Colonic mucosa (tissue), 4 donors: ENCODE measurements at regions not wholly inside any gene's neighbourhood (a gene's known extent, or its start where the extent isn't known, plus 50 kb on each side); places are given as distances from the start of the nearest gene placed in this dataset.

ENCODE experiments used
- DNase-seq: peaks from one replicate; pipeline ENCODE4 v3.0.0-alpha.2; 2020
- H3K27ac ChIP-seq: fragments of 200-600 bp; one replicate; pipeline ENCODE4 v1.8.0; 2021
- H3K27me3 ChIP-seq: fragments of 200-600 bp; one replicate; pipeline ENCODE4 v1.8.0; 2021
- H3K36me3 ChIP-seq: fragments of 200-600 bp; one replicate; pipeline ENCODE4 v1.8.0; 2021
- H3K4me1 ChIP-seq: fragments of 200-600 bp; one replicate; pipeline ENCODE4 v1.8.0; 2021; ENCODE audit warnings: mild to moderate bottlenecking
- H3K4me3 ChIP-seq: fragments of 200-600 bp; one replicate; pipeline ENCODE4 v1.8.0; 2021
- H3K9ac ChIP-seq, 2 donors: one replicate each; pipeline ENCODE4 v1.7.0; 2013; ENCODE audit warnings: control low read depth in 2 of 2, low read depth in 2 of 2, low read length in 2 of 2
- H3K9me3 ChIP-seq: fragments of 200-600 bp; one replicate; pipeline ENCODE4 v1.8.0; 2021
- CTCF ChIP-seq: fragments of 200-600 bp; IDR thresholded peaks from one replicate; pipeline ENCODE4 v1.8.0; 2022; ENCODE audit warnings: antibody characterized with exemption, mild to moderate bottlenecking
- intact Hi-C: fragments of 100-400 bp; cut with DNase I; formaldehyde crosslinking; loops from one replicate; pipeline ENCODE4 v1.14.1; 2022
- donor health status: healthy.
- donor health status: DM: no; HTN: no; CAD: no.
- donor health status: DM: no; HTN: no; CAD: no.

- DNase-seq = no peak
- intact Hi-C loops = no loop called here
- no peak for TF ChIP-seq CTCF
- Histone ChIP-seq H3K4me3 (no peak overlapping the region), H3K27me3 (no peaks in the 10 kb centered on the region), H3K9ac (no peak overlapping the region), H3K4me1 (no peaks in the 10 kb centered on the region), H3K9me3 (no peaks in the 10 kb centered on the region), H3K27ac (no peak overlapping the region), H3K36me3 (no peaks in the 10 kb centered on the region)
These were observed 769.0 kb upstream of the COBL start for GRCh38 chr7:52085610-52086009.

GRCh38 chr7:52080493-52080892 lies 763.9 kb upstream of the COBL start:
- Histone ChIP-seq H3K9ac (no peak overlapping the region), H3K4me1 (no peaks in the 10 kb centered on the region), H3K27me3 (no peaks in the 10 kb centered on the region), H3K36me3 (no peaks in the 10 kb centered on the region), H3K9me3 (no peaks in the 10 kb centered on the region), H3K4me3 (no peak overlapping the region), H3K27ac (no peak overlapping the region)
- intact Hi-C loops = no loop called here
- no peak for TF ChIP-seq CTCF
- DNase-seq = no peak

GRCh38 chr7:52079726-52080125 lies 763.1 kb upstream of the COBL start:
- intact Hi-C loops = no loop called here
- H3K9ac ChIP-seq = no peak overlapping the region
- TF ChIP-seq CTCF = no peak

GRCh38 chr7:52077571-52077970 lies 761.0 kb upstream of the COBL start:
- DNase-seq = no peak
- no peak overlapping the region for H3K27ac ChIP-seq
- H3K9me3 ChIP-seq = no peaks in the 10 kb centered on the region
- H3K27me3 ChIP-seq = no peaks in the 10 kb centered on the region
- intact Hi-C loops = no loop called here
- H3K4me1 ChIP-seq = no peaks in the 10 kb centered on the region
- H3K36me3 ChIP-seq = no peaks in the 10 kb centered on the region
- no peak for TF ChIP-seq CTCF
- no peak overlapping the region for H3K4me3 ChIP-seq
- no peak overlapping the region for H3K9ac ChIP-seq

More at GRCh38 chr7:52079726-52080125, 763.1 kb upstream of the COBL start:
- DNase-seq = no peak
- Histone ChIP-seq H3K9me3 (no peaks in the 10 kb centered on the region), H3K27me3 (no peaks in the 10 kb centered on the region), H3K27ac (no peak overlapping the region), H3K4me3 (no peak overlapping the region), H3K4me1 (no peaks in the 10 kb centered on the region), H3K36me3 (no peaks in the 10 kb centered on the region)

GRCh38 chr7:52074912-52075311 lies 758.3 kb upstream of the COBL start:
- H3K27ac ChIP-seq = no peak overlapping the region
- DNase-seq = no peak
- TF ChIP-seq CTCF = no peak
- no peaks in the 10 kb centered on the region for H3K4me1 ChIP-seq
- no peaks in the 10 kb centered on the region for H3K36me3 ChIP-seq
- H3K9ac ChIP-seq = no peak overlapping the region
- no peaks in the 10 kb centered on the region for H3K27me3 ChIP-seq
- intact Hi-C loops = no loop called here
- no peak overlapping the region for H3K4me3 ChIP-seq
- H3K9me3 ChIP-seq = no peaks in the 10 kb centered on the region

GRCh38 chr7:52074071-52074470 lies 757.5 kb upstream of the COBL start:
- H3K27ac ChIP-seq = no peak overlapping the region
- no peak for TF ChIP-seq CTCF

More at GRCh38 chr7:52074071-52074470, 757.5 kb upstream of the COBL start:
- Histone ChIP-seq H3K9ac (no peak overlapping the region), H3K4me3 (no peak overlapping the region), H3K4me1 (no peaks in the 10 kb centered on the region), H3K27me3 (no peaks in the 10 kb centered on the region), H3K9me3 (no peaks in the 10 kb centered on the region), H3K36me3 (no peaks in the 10 kb centered on the region)
- DNase-seq = no peak
- intact Hi-C loops = no loop called here
